Astrocyte (in vitro differentiated cells and primary cell): ENCODE measurements at regions not wholly inside any gene's neighbourhood (a gene's known extent, or its start where the extent isn't known, plus 50 kb on each side); places are given as distances from the start of the nearest gene placed in this dataset.

Experiments used
- EZH2 ChIP-seq: IDR thresholded peaks from 2 replicates; pipeline ENCODE4 v1.6.1; 2012; ENCODE audit warnings: mild to moderate bottlenecking, low read length, inconsistent platforms; ENCODE audit not compliant: insufficient read depth
- TF ChIP-seq, protein P1 (sequence below): IDR thresholded peaks from 2 replicates; pipeline ENCODE4 v1.5.1; 2011; ENCODE audit warnings: low read depth, mild to moderate bottlenecking, inconsistent platforms, low read length, moderate library complexity; ENCODE audit not compliant: insufficient read depth

DNA sequence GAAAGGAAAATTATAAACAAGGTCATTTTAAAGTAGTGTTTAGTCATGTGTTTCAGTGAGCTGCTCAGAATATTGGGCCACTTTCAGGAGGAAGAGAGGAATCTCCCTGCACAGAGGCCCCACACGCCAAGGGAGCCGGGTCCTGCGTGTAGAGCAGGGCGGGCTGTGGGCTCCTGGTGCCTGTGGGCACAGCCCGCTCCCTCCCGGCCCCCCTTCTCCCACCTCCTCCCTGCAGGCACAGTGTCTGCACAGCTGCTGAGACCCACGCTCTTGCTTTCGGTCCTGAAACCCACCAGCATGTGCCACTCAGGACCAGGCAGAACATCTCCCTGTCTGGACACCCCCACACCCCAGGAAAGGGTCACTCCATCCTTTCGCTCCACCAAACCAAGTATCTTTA is 167.6 kb upstream of the SALL3 start:
- no peak for TF ChIP-seq EZH2
- TF ChIP-seq, protein P1, sequence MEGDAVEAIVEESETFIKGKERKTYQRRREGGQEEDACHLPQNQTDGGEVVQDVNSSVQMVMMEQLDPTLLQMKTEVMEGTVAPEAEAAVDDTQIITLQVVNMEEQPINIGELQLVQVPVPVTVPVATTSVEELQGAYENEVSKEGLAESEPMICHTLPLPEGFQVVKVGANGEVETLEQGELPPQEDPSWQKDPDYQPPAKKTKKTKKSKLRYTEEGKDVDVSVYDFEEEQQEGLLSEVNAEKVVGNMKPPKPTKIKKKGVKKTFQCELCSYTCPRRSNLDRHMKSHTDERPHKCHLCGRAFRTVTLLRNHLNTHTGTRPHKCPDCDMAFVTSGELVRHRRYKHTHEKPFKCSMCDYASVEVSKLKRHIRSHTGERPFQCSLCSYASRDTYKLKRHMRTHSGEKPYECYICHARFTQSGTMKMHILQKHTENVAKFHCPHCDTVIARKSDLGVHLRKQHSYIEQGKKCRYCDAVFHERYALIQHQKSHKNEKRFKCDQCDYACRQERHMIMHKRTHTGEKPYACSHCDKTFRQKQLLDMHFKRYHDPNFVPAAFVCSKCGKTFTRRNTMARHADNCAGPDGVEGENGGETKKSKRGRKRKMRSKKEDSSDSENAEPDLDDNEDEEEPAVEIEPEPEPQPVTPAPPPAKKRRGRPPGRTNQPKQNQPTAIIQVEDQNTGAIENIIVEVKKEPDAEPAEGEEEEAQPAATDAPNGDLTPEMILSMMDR = no peak
